ENCODE measurements at regions not wholly inside any gene's neighbourhood (a gene's known extent, or its start where the extent isn't known, plus 50 kb on each side); places are given as distances from the start of the nearest gene placed in this dataset.

GRCh38 chr14:65817011-65817410 lies 404.5 kb downstream of the FUT8 start:
- no peak overlapping the region for H3K4me3 ChIP-seq (ENCODE audit: low read depth, low read length)
- H3K27ac ChIP-seq (ENCODE audit: low read depth, low read length) = no peak overlapping the region
- no peak overlapping the region for H3K9ac ChIP-seq (ENCODE audit: low read length)
- no peaks in the 10 kb centered on the region for H3K27me3 ChIP-seq (ENCODE audit: control insufficient read depth, insufficient read depth, low read length)
- no peaks in the 10 kb centered on the region for H3K36me3 ChIP-seq (ENCODE audit: control insufficient read depth, insufficient read depth, low read length)
- H3K4me1 ChIP-seq (ENCODE audit: control insufficient read depth, insufficient read depth, low read length) = peaks cover 29% of the 10 kb centered on the region
- no peaks in the 10 kb centered on the region for H3K9me3 ChIP-seq (ENCODE audit: control insufficient read depth, insufficient read depth, low read depth, low read length)

- H3K4me1 ChIP-seq (ENCODE audit: control insufficient read depth, insufficient read depth, low read length) = peaks cover 16% of the 10 kb centered on the region
- H3K36me3 ChIP-seq (ENCODE audit: control insufficient read depth, insufficient read depth, low read length) = no peaks in the 10 kb centered on the region
- no peak overlapping the region for H3K9ac ChIP-seq (ENCODE audit: low read length)
- H3K4me3 ChIP-seq (ENCODE audit: low read depth, low read length) = no peak overlapping the region
- H3K27me3 ChIP-seq (ENCODE audit: control insufficient read depth, insufficient read depth, low read length) = no peaks in the 10 kb centered on the region
- H3K27ac ChIP-seq (ENCODE audit: low read depth, low read length) = no peak overlapping the region
- no peaks in the 10 kb centered on the region for H3K9me3 ChIP-seq (ENCODE audit: control insufficient read depth, insufficient read depth, low read depth, low read length)
Observed at GRCh38 chr14:65819569-65819968, 407.0 kb downstream of the FUT8 start.

- Histone ChIP-seq H3K36me3 (ENCODE audit: control insufficient read depth, insufficient read depth, low read length) (no peaks in the 10 kb centered on the region), H3K9me3 (ENCODE audit: control insufficient read depth, insufficient read depth, low read depth, low read length) (no peaks in the 10 kb centered on the region), H3K9ac (ENCODE audit: low read length) (no peak overlapping the region)
Observed at GRCh38 chr14:65821224-65821753, 408.8 kb downstream of the FUT8 start.

GRCh38 chr14:65824285-65824977 lies 411.9 kb downstream of the FUT8 start:
- Histone ChIP-seq H3K9ac (ENCODE audit: low read length) (no peak overlapping the region), H3K9me3 (ENCODE audit: control insufficient read depth, insufficient read depth, low read depth, low read length) (no peaks in the 10 kb centered on the region), H3K4me1 (ENCODE audit: control insufficient read depth, insufficient read depth, low read length) (peaks cover 16% of the 10 kb centered on the region), H3K4me3 (ENCODE audit: low read depth, low read length) (no peak overlapping the region), H3K27ac (ENCODE audit: low read depth, low read length) (no peak overlapping the region), H3K36me3 (ENCODE audit: control insufficient read depth, insufficient read depth, low read length) (no peaks in the 10 kb centered on the region), H3K27me3 (ENCODE audit: control insufficient read depth, insufficient read depth, low read length) (no peaks in the 10 kb centered on the region)

More at GRCh38 chr14:65821224-65821753, 408.8 kb downstream of the FUT8 start:
- Histone ChIP-seq H3K27me3 (ENCODE audit: control insufficient read depth, insufficient read depth, low read length) (no peaks in the 10 kb centered on the region), H3K27ac (ENCODE audit: low read depth, low read length) (no peak overlapping the region), H3K4me1 (ENCODE audit: control insufficient read depth, insufficient read depth, low read length) (peaks cover 13% of the 10 kb centered on the region), H3K4me3 (ENCODE audit: low read depth, low read length) (no peak overlapping the region)

- Histone ChIP-seq H3K4me3 (ENCODE audit: low read depth, low read length) (no peak overlapping the region), H3K27ac (ENCODE audit: low read depth, low read length) (no peak overlapping the region), H3K4me1 (ENCODE audit: control insufficient read depth, insufficient read depth, low read length) (peaks cover 16% of the 10 kb centered on the region), H3K27me3 (ENCODE audit: control insufficient read depth, insufficient read depth, low read length) (no peaks in the 10 kb centered on the region), H3K9me3 (ENCODE audit: control insufficient read depth, insufficient read depth, low read depth, low read length) (no peaks in the 10 kb centered on the region), H3K36me3 (ENCODE audit: control insufficient read depth, insufficient read depth, low read length) (no peaks in the 10 kb centered on the region), H3K9ac (ENCODE audit: low read length) (no peak overlapping the region)
Observed at GRCh38 chr14:65824978-65825299, 412.4 kb downstream of the FUT8 start.

GRCh38 chr14:65826946-65827345 lies 414.4 kb downstream of the FUT8 start:
- no peaks in the 10 kb centered on the region for H3K27me3 ChIP-seq (ENCODE audit: control insufficient read depth, insufficient read depth, low read length)
- H3K9me3 ChIP-seq (ENCODE audit: control insufficient read depth, insufficient read depth, low read depth, low read length) = no peaks in the 10 kb centered on the region
- no peak overlapping the region for H3K9ac ChIP-seq (ENCODE audit: low read length)
- H3K27ac ChIP-seq (ENCODE audit: low read depth, low read length) = no peak overlapping the region
- H3K4me3 ChIP-seq (ENCODE audit: low read depth, low read length) = no peak overlapping the region
- no peaks in the 10 kb centered on the region for H3K36me3 ChIP-seq (ENCODE audit: control insufficient read depth, insufficient read depth, low read length)
- peaks cover 4% of the 10 kb centered on the region for H3K4me1 ChIP-seq (ENCODE audit: control insufficient read depth, insufficient read depth, low read length)

GRCh38 chr14:65827520-65827919 lies 415.0 kb downstream of the FUT8 start:
- peaks cover 4% of the 10 kb centered on the region for H3K4me1 ChIP-seq (ENCODE audit: control insufficient read depth, insufficient read depth, low read length)
- H3K27me3 ChIP-seq (ENCODE audit: control insufficient read depth, insufficient read depth, low read length) = no peaks in the 10 kb centered on the region
- H3K36me3 ChIP-seq (ENCODE audit: control insufficient read depth, insufficient read depth, low read length) = no peaks in the 10 kb centered on the region
- no peak overlapping the region for H3K4me3 ChIP-seq (ENCODE audit: low read depth, low read length)
- H3K9ac ChIP-seq (ENCODE audit: low read length) = no peak overlapping the region
- H3K27ac ChIP-seq (ENCODE audit: low read depth, low read length) = no peak overlapping the region
- no peaks in the 10 kb centered on the region for H3K9me3 ChIP-seq (ENCODE audit: control insufficient read depth, insufficient read depth, low read depth, low read length)

- no peaks in the 10 kb centered on the region for H3K9me3 ChIP-seq (ENCODE audit: control insufficient read depth, insufficient read depth, low read depth, low read length)
- no peak overlapping the region for H3K27ac ChIP-seq (ENCODE audit: low read depth, low read length)
- no peaks in the 10 kb centered on the region for H3K36me3 ChIP-seq (ENCODE audit: control insufficient read depth, insufficient read depth, low read length)
- H3K4me1 ChIP-seq (ENCODE audit: control insufficient read depth, insufficient read depth, low read length) = peaks cover 9% of the 10 kb centered on the region
- no peaks in the 10 kb centered on the region for H3K27me3 ChIP-seq (ENCODE audit: control insufficient read depth, insufficient read depth, low read length)
- H3K4me3 ChIP-seq (ENCODE audit: low read depth, low read length) = no peak overlapping the region
- no peak overlapping the region for H3K9ac ChIP-seq (ENCODE audit: low read length)
Observed at GRCh38 chr14:65828396-65828795, 415.9 kb downstream of the FUT8 start.

GRCh38 chr14:65832431-65833266 lies 420.1 kb downstream of the FUT8 start:
- H3K4me1 ChIP-seq (ENCODE audit: control insufficient read depth, insufficient read depth, low read length) = peaks cover 23% of the 10 kb centered on the region
- H3K36me3 ChIP-seq (ENCODE audit: control insufficient read depth, insufficient read depth, low read length) = no peaks in the 10 kb centered on the region
- no peak overlapping the region for H3K4me3 ChIP-seq (ENCODE audit: low read depth, low read length)
- H3K27me3 ChIP-seq (ENCODE audit: control insufficient read depth, insufficient read depth, low read length) = no peaks in the 10 kb centered on the region
- H3K9me3 ChIP-seq (ENCODE audit: control insufficient read depth, insufficient read depth, low read depth, low read length) = no peaks in the 10 kb centered on the region
- no peak overlapping the region for H3K9ac ChIP-seq (ENCODE audit: low read length)
- no peak overlapping the region for H3K27ac ChIP-seq (ENCODE audit: low read depth, low read length)

- Histone ChIP-seq H3K9ac (ENCODE audit: low read length) (no peak overlapping the region), H3K4me1 (ENCODE audit: control insufficient read depth, insufficient read depth, low read length) (peaks cover 19% of the 10 kb centered on the region), H3K36me3 (ENCODE audit: control insufficient read depth, insufficient read depth, low read length) (no peaks in the 10 kb centered on the region), H3K27me3 (ENCODE audit: control insufficient read depth, insufficient read depth, low read length) (no peaks in the 10 kb centered on the region), H3K4me3 (ENCODE audit: low read depth, low read length) (no peak overlapping the region), H3K9me3 (ENCODE audit: control insufficient read depth, insufficient read depth, low read depth, low read length) (no peaks in the 10 kb centered on the region), H3K27ac (ENCODE audit: low read depth, low read length) (no peak overlapping the region)
Observed at GRCh38 chr14:65833267-65833880, 420.8 kb downstream of the FUT8 start.

- Histone ChIP-seq H3K36me3 (ENCODE audit: control insufficient read depth, insufficient read depth, low read length) (no peaks in the 10 kb centered on the region), H3K9me3 (ENCODE audit: control insufficient read depth, insufficient read depth, low read depth, low read length) (no peaks in the 10 kb centered on the region), H3K27me3 (ENCODE audit: control insufficient read depth, insufficient read depth, low read length) (no peaks in the 10 kb centered on the region), H3K4me3 (ENCODE audit: low read depth, low read length) (no peak overlapping the region), H3K27ac (ENCODE audit: low read depth, low read length) (no peak overlapping the region), H3K4me1 (ENCODE audit: control insufficient read depth, insufficient read depth, low read length) (peaks cover 19% of the 10 kb centered on the region), H3K9ac (ENCODE audit: low read length) (no peak overlapping the region)
Observed at GRCh38 chr14:65834051-65834450, 421.5 kb downstream of the FUT8 start.
